WTC11 (cell line): ENCODE measurements at regions not wholly inside any gene's neighbourhood (a gene's known extent, or its start where the extent isn't known, plus 50 kb on each side); places are given as distances from the start of the nearest gene placed in this dataset.
"Not testable (repeated sequence)": the region's sequence is repeated elsewhere in the genome, so short reads cannot be mapped to it uniquely, and the experiment has no call there.

ENCODE experiments used
- ATAC-seq: fragments of 200-7000 bp; cut with Tn5 transposase; 2 replicates; pipeline ENCODE4 v1.10.0; 2021; ENCODE audit warnings: mild to moderate bottlenecking, moderate library complexity
- CTCF ChIA-PET: fragments of 300-600 bp; sonication (Branson Sonifier 250); formaldehyde crosslinking; loops from one replicate; lab custom pipeline; 2021; ENCODE audit warnings: antibody characterized with exemption; lab: Charles Lee
- POLR2A ChIA-PET: fragments of 350-600 bp; sonication (Branson Sonifier 250); formaldehyde crosslinking; loops from one replicate; lab custom pipeline; 2021; ENCODE audit warnings: antibody characterized with exemption; lab: Charles Lee
- DNase-seq: peaks from one replicate; pipeline ENCODE4 v3.0.0; 2021; ENCODE audit warnings: low spot score
- H3K27ac Mint-ChIP-seq: 2 replicates; pipeline ENCODE4 v1.8.0; 2021; ENCODE audit warnings: mixed read lengths
- H3K27me3 Mint-ChIP-seq: 2 replicates; pipeline ENCODE4 v1.8.0; 2021; ENCODE audit warnings: low read depth, mild to moderate bottlenecking, moderate library complexity, mixed read lengths
- H3K36me3 Mint-ChIP-seq: 2 replicates; pipeline ENCODE4 v1.8.0; 2021; ENCODE audit warnings: mixed read lengths
- H3K4me1 Mint-ChIP-seq: 2 replicates; pipeline ENCODE4 v1.8.0; 2022; ENCODE audit warnings: mixed read lengths
- H3K4me3 Mint-ChIP-seq: 2 replicates; pipeline ENCODE4 v1.8.0; 2021; ENCODE audit warnings: mild to moderate bottlenecking, moderate library complexity, mixed read lengths
- H3K9me3 Mint-ChIP-seq: 2 replicates; pipeline ENCODE4 v1.8.0; 2021; ENCODE audit warnings: mixed read lengths
- ATF6 ChIP-seq: sonication (generic); formaldehyde crosslinking; IDR thresholded peaks from 2 replicates; pipeline ENCODE4 v1.8.1; 2023; ENCODE audit warnings: mild to moderate bottlenecking, missing genetic modification reagents
- CBFB ChIP-seq: sonication (generic); formaldehyde crosslinking; IDR thresholded peaks from 2 replicates; pipeline ENCODE4 v1.8.1; 2022; ENCODE audit warnings: mild to moderate bottlenecking, low read depth, missing genetic modification reagents
- CTCF ChIP-seq: fragments of 200-600 bp; IDR thresholded peaks from 2 replicates; pipeline ENCODE4 v1.8.0; 2022; ENCODE audit warnings: antibody characterized with exemption
- E2F5 ChIP-seq: sonication (generic); formaldehyde crosslinking; IDR thresholded peaks from 2 replicates; pipeline ENCODE4 v1.8.1; 2022; ENCODE audit warnings: mild to moderate bottlenecking, moderate library complexity, missing genetic modification reagents
- FOXK1 ChIP-seq: sonication (generic); formaldehyde crosslinking; IDR thresholded peaks from 2 replicates; pipeline ENCODE4 v1.8.0; 2022; ENCODE audit warnings: mild to moderate bottlenecking, moderate library complexity, missing genetic modification reagents
- FOXP4 ChIP-seq: sonication (generic); formaldehyde crosslinking; IDR thresholded peaks from 2 replicates; pipeline ENCODE4 v1.8.0; 2022; ENCODE audit warnings: mild to moderate bottlenecking, missing genetic modification reagents
- NFYB ChIP-seq: sonication (generic); formaldehyde crosslinking; conservative IDR thresholded peaks from 2 replicates; pipeline ENCODE4 v1.8.0; 2022; ENCODE audit warnings: low read depth, missing genetic modification reagents
- NR2C2 ChIP-seq: sonication (generic); formaldehyde crosslinking; IDR thresholded peaks from 2 replicates; pipeline ENCODE4 v1.8.0; 2022; ENCODE audit warnings: mild to moderate bottlenecking, missing genetic modification reagents
- RELA ChIP-seq: sonication (generic); formaldehyde crosslinking; IDR thresholded peaks from 2 replicates; pipeline ENCODE4 v1.8.1; 2022; ENCODE audit warnings: missing genetic modification reagents, mild to moderate bottlenecking, borderline replicate concordance
- SMAD3 ChIP-seq: sonication (generic); formaldehyde crosslinking; IDR thresholded peaks from 2 replicates; pipeline ENCODE4 v1.8.0; 2022; ENCODE audit warnings: missing genetic modification reagents, mild to moderate bottlenecking, borderline replicate concordance
- USF1 ChIP-seq: sonication (generic); formaldehyde crosslinking; IDR thresholded peaks from 2 replicates; pipeline ENCODE4 v1.8.0; 2022; ENCODE audit warnings: mild to moderate bottlenecking, missing genetic modification reagents
- ZMAT4 ChIP-seq: fragments of 250-450 bp; sonication (Bioruptor Pico); IDR thresholded peaks from 2 replicates; pipeline ENCODE4 v1.9.0; 2021; ENCODE audit warnings: mild to moderate bottlenecking
- ZNF138 ChIP-seq: sonication (generic); formaldehyde crosslinking; conservative IDR thresholded peaks from 2 replicates; pipeline ENCODE4 v1.8.1; 2022; ENCODE audit warnings: mild to moderate bottlenecking, moderate library complexity, missing genetic modification reagents
- ZNF263 ChIP-seq: sonication (generic); formaldehyde crosslinking; IDR thresholded peaks from 2 replicates; pipeline ENCODE4 v1.8.1; 2022; ENCODE audit warnings: low read depth, mild to moderate bottlenecking, moderate library complexity, missing genetic modification reagents
- ZNF396 ChIP-seq: fragments of 250-450 bp; sonication (Bioruptor Pico); IDR thresholded peaks from 2 replicates; pipeline ENCODE4 v1.8.0; 2021; ENCODE audit warnings: mild to moderate bottlenecking, moderate library complexity, borderline replicate concordance
- ZNF425 ChIP-seq: fragments of 250-450 bp; sonication (Bioruptor Pico); conservative IDR thresholded peaks from 2 replicates; pipeline ENCODE4 v1.9.0; 2021; ENCODE audit warnings: mild to moderate bottlenecking
- ZSCAN18 ChIP-seq: fragments of 250-450 bp; sonication (Bioruptor Pico); IDR thresholded peaks from 2 replicates; pipeline ENCODE4 v2.1.2; 2022; ENCODE audit warnings: mild to moderate bottlenecking, moderate library complexity

GRCh38 chr11:42870480-42870879 is 441.3 kb upstream of the API5 start (continued):
- no peak for TF ChIP-seq USF1
- TF ChIP-seq, all 79 proteins: peak for 0

- DNase-seq, ATAC-seq, H3K27ac Mint-ChIP-seq, H3K4me3 Mint-ChIP-seq, CTCF ChIA-PET, POLR2A ChIA-PET: not testable (repeated sequence)
- Mint-ChIP-seq H3K36me3 (peaks cover 12% of the 10 kb centered on the region), H3K9me3 (peaks cover 20% of the 10 kb centered on the region), H3K27me3 (peaks cover 33% of the 10 kb centered on the region), H3K4me1 (peaks cover 16% of the 10 kb centered on the region)
Observed at GRCh38 chr11:42873800-42874405, 437.9 kb upstream of the API5 start.

GRCh38 chr11:42881335-42881734 is 430.5 kb upstream of the API5 start:
- POLR2A ChIA-PET, ATAC-seq, H3K27ac Mint-ChIP-seq, DNase-seq, CTCF ChIA-PET, H3K4me3 Mint-ChIP-seq: not testable (repeated sequence)
- Mint-ChIP-seq H3K36me3 (peaks cover 16% of the 10 kb centered on the region), H3K27me3 (peaks cover 15% of the 10 kb centered on the region), H3K9me3 (peaks cover 62% of the 10 kb centered on the region), H3K4me1 (peaks cover 10% of the 10 kb centered on the region)

GRCh38 chr11:42890773-42891172 is 421.0 kb upstream of the API5 start:
- DNase-seq (no peak), ATAC-seq (peak; percentile 26; the same call in 1 of the 2 replicates)
- H3K27ac Mint-ChIP-seq, result no peak overlapping the region
- TF ChIP-seq ZMAT4 (CRISPR knock-in tag), result no peak
- no peak for TF ChIP-seq NR2C2 (CRISPR knock-in tag)
- TF ChIP-seq ZNF396 (CRISPR knock-in tag), result no peak
- no peak for TF ChIP-seq ZNF425 (CRISPR knock-in tag)
- no peak for TF ChIP-seq ZSCAN18 (CRISPR knock-in tag)
- no peak for TF ChIP-seq RELA
- TF ChIP-seq CTCF, result no peak
- TF ChIP-seq E2F5 (CRISPR knock-in tag), result no peak
- TF ChIP-seq ATF6, result no peak
- no peak for TF ChIP-seq FOXP4 (CRISPR knock-in tag)
- no peak for TF ChIP-seq CBFB (CRISPR knock-in tag)
- no peak for TF ChIP-seq ZNF138 (CRISPR knock-in tag)
- TF ChIP-seq FOXK1, result no peak
- TF ChIP-seq SMAD3, result no peak
- no peak for TF ChIP-seq ZNF263 (CRISPR knock-in tag)
- no peak for TF ChIP-seq NFYB (CRISPR knock-in tag)
- H3K27me3 Mint-ChIP-seq, result no peaks in the 10 kb centered on the region
- 0 out of 2 replicates have a peak, but pooled peaks cover 1% of the 10 kb centered on the region for H3K9me3 Mint-ChIP-seq
- no peak overlapping the region for H3K4me3 Mint-ChIP-seq
- H3K36me3 Mint-ChIP-seq, result no peaks in the 10 kb centered on the region
- ChIA-PET CTCF (interaction anchor here (1.4 kb wide), 1 partner anchor 131 kb away, joined by 4 read pairs; no protein-coding TSS in a partner anchor), POLR2A (no interaction called here)
- no peaks in the 10 kb centered on the region for H3K4me1 Mint-ChIP-seq
